ENCODE measurements at regions not wholly inside any gene's neighbourhood (a gene's known extent, or its start where the extent isn't known, plus 50 kb on each side); places are given as distances from the start of the nearest gene placed in this dataset.

DNA sequence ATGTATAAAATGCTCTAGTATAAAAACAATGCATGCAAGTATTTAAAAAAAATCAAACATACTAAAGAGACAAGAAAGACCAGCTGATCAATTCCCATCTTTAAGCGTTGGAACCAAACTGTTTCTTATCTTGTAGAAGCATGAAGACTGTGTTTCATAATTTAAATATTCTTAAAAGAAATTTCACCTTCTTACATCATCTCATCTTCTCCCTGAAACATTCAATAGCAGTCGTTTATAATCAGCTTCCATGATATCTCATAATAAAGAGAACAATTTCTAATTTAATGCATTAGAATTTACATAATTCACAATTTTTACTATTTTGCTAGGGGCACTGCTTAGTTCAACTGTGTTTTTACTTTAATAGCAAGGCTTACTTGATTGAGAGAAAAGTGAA is 468.1 kb upstream of the MARCKS start:
- no peak for TF ChIP-seq CTCF (IDR thresholded peaks at IDR 0.05)
- no peak for TF ChIP-seq EP300 (IDR thresholded peaks at IDR 0.05)
- TF ChIP-seq POLR2A (IDR thresholded peaks at IDR 0.05), result no peak

Data from ovary (tissue), 3 donors.